ENCODE measurements at regions not wholly inside any gene's neighbourhood (a gene's known extent, or its start where the extent isn't known, plus 50 kb on each side); places are given as distances from the start of the nearest gene placed in this dataset.

GRCh38 chrX:19172741-19173140 lies 50.5 kb upstream of the ADGRG2 start:
- H3K27me3 Mint-ChIP-seq (ENCODE audit: low read depth) = no peaks in the 10 kb centered on the region
- H3K36me3 Mint-ChIP-seq = no peaks in the 10 kb centered on the region
- DNase-seq (ENCODE audit: low spot score in 2 of 2, unreplicated experiment in 2 of 2) = no peak
- H3K9me3 Mint-ChIP-seq = peaks cover 27% of the 10 kb centered on the region
- no peak overlapping the region for H3K4me3 Mint-ChIP-seq
- H3K27ac Mint-ChIP-seq = no peak overlapping the region
- H3K4me1 Mint-ChIP-seq = peaks cover 20% of the 10 kb centered on the region
- TF ChIP-seq CTCF (IDR thresholded peaks at IDR 0.05; ENCODE audit: unreplicated experiment) = no peak

- no peak overlapping the region for H3K27ac Mint-ChIP-seq
- TF ChIP-seq CTCF (IDR thresholded peaks at IDR 0.05; ENCODE audit: unreplicated experiment) = no peak
- H3K36me3 Mint-ChIP-seq = no peaks in the 10 kb centered on the region
- H3K27me3 Mint-ChIP-seq (ENCODE audit: low read depth) = no peaks in the 10 kb centered on the region
- no peak for DNase-seq (ENCODE audit: low spot score in 2 of 2, unreplicated experiment in 2 of 2)
- peaks cover 26% of the 10 kb centered on the region for H3K4me1 Mint-ChIP-seq
- no peak overlapping the region for H3K4me3 Mint-ChIP-seq
- peaks cover 19% of the 10 kb centered on the region for H3K9me3 Mint-ChIP-seq
Observed at GRCh38 chrX:19174401-19175025, 52.2 kb upstream of the ADGRG2 start.

GRCh38 chrX:19176901-19177630 lies 54.8 kb upstream of the ADGRG2 start:
- H3K4me3 Mint-ChIP-seq = no peak overlapping the region
- no peak for TF ChIP-seq CTCF (IDR thresholded peaks at IDR 0.05; ENCODE audit: unreplicated experiment)
- H3K36me3 Mint-ChIP-seq = no peaks in the 10 kb centered on the region
- no peak for DNase-seq (ENCODE audit: low spot score in 2 of 2, unreplicated experiment in 2 of 2)
- no peaks in the 10 kb centered on the region for H3K27me3 Mint-ChIP-seq (ENCODE audit: low read depth)
- H3K9me3 Mint-ChIP-seq = peaks cover 23% of the 10 kb centered on the region
- peak overlapping the region; percentile 33 for H3K27ac Mint-ChIP-seq
- H3K4me1 Mint-ChIP-seq = peaks cover 25% of the 10 kb centered on the region

GRCh38 chrX:19177721-19178120 lies 55.5 kb upstream of the ADGRG2 start:
- no peak overlapping the region for H3K4me3 Mint-ChIP-seq
- H3K4me1 Mint-ChIP-seq = peaks cover 22% of the 10 kb centered on the region
- no peaks in the 10 kb centered on the region for H3K27me3 Mint-ChIP-seq (ENCODE audit: low read depth)
- peak overlapping the region; percentile 33 for H3K27ac Mint-ChIP-seq
- no peak for TF ChIP-seq CTCF (IDR thresholded peaks at IDR 0.05; ENCODE audit: unreplicated experiment)
- no peaks in the 10 kb centered on the region for H3K36me3 Mint-ChIP-seq
- DNase-seq (ENCODE audit: low spot score in 2 of 2, unreplicated experiment in 2 of 2) = no peak
- H3K9me3 Mint-ChIP-seq = peaks cover 26% of the 10 kb centered on the region

- DNase-seq (ENCODE audit: low spot score in 2 of 2, unreplicated experiment in 2 of 2) = no peak
- Mint-ChIP-seq H3K9me3 (peaks cover 30% of the 10 kb centered on the region), H3K4me1 (peaks cover 22% of the 10 kb centered on the region), H3K27me3 (ENCODE audit: low read depth) (no peaks in the 10 kb centered on the region), H3K4me3 (no peak overlapping the region), H3K36me3 (no peaks in the 10 kb centered on the region), H3K27ac (no peak overlapping the region)
- no peak for TF ChIP-seq CTCF (IDR thresholded peaks at IDR 0.05; ENCODE audit: unreplicated experiment)
Observed at GRCh38 chrX:19178402-19178801, 56.1 kb upstream of the ADGRG2 start.

Data from mesothelial cell of epicardium (in vitro differentiated cells).